ENCODE measurements at regions not wholly inside any gene's neighbourhood (a gene's known extent, or its start where the extent isn't known, plus 50 kb on each side); places are given as distances from the start of the nearest gene placed in this dataset.

GRCh38 chr3:153396581-153396980, 234.6 kb downstream of the RAP2B start:
- 100% methylated on average over 2 of the region's 2 CpGs for WGBS (ENCODE audit: insufficient coverage)
- H3K27me3 Mint-ChIP-seq (ENCODE audit: low read depth in 3 of 3) = peaks cover 0 to 2% (median 0%) of the 10 kb centered on the region in 3 donors
- no peaks in the 10 kb centered on the region for H3K79me2 ChIP-seq (ENCODE audit: insufficient read depth, low read length)

DNA sequence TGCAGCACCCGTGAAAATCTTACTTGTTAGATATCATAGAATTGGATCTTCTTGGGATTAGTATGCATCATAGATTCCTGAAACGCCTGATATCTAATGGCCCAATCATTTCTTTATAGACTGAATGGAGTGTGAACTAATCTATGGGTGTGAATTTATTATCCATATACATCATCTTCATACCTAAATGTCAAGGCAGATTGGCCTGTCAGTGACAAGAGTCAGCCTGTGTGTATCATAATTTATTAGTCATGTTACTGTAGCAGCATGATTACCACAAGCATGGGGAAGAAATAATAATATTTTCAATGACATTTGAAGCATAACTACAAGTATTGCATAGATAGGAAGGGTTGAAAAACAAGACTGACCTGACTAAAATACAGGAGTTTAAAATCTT, 235.8 kb downstream of the RAP2B start:
- no peaks in the 10 kb centered on the region for H3K27me3 ChIP-seq (ENCODE audit: control insufficient read depth in 2 of 2, insufficient read depth in 2 of 2, low read length in 2 of 2)
- no peak overlapping the region for H3K27ac Mint-ChIP-seq
- intact Hi-C loops (cut with micrococcal nuclease) = no loop called here
- no peaks in the 10 kb centered on the region for H3K4me1 ChIP-seq (ENCODE audit: control insufficient read depth in 1 of 2, insufficient read depth in 2 of 2, low read length in 2 of 2)
- no peak overlapping the region for H3K9ac ChIP-seq (ENCODE audit: insufficient read depth, low read length, poor library complexity, severe bottlenecking)
- WGBS (ENCODE audit: insufficient coverage) = no CpG with 5 or more reads among the region's 2 CpGs
- peaks cover 11 to 16% of the 10 kb centered on the region in 2 donors for H3K9me3 ChIP-seq (replicated peaks in 1 of 2; ENCODE audit: control insufficient read depth in 1 of 2, insufficient read depth in 1 of 2, low read length in 2 of 2)
- H3K4me1 Mint-ChIP-seq = peaks cover 7% of the 10 kb centered on the region
- H3K27ac ChIP-seq (ENCODE audit: low read depth in 1 of 2, low read length in 2 of 2) = no peak overlapping the region
- peaks cover 0 to 2% (median 0%) of the 10 kb centered on the region in 3 donors for H3K27me3 Mint-ChIP-seq (ENCODE audit: low read depth in 3 of 3)
- no peak overlapping the region for H3K4me3 ChIP-seq (replicated peaks in 1 of 3; ENCODE audit: low read depth in 2 of 3, low read length in 3 of 3)
- no peak overlapping the region for H3K4me3 Mint-ChIP-seq
- no peaks in the 10 kb centered on the region for H4K20me1 ChIP-seq (ENCODE audit: insufficient read depth, low read length)
- no peak overlapping the region for H3K4me2 ChIP-seq (replicated peaks; ENCODE audit: extremely low read depth, low read length, poor library complexity, severe bottlenecking)
- no peak overlapping the region for H2AFZ ChIP-seq (ENCODE audit: insufficient read depth, low read depth, low read length, poor library complexity, severe bottlenecking)
- H3K9me3 Mint-ChIP-seq = peaks cover 12 to 26% (median 17%) of the 10 kb centered on the region in 7 donors
- TF ChIP-seq CTCF (IDR thresholded peaks at IDR 0.05) = no peak
- no peaks in the 10 kb centered on the region for H3K36me3 Mint-ChIP-seq
- DNase-seq = no peak
- H3K36me3 ChIP-seq (replicated peaks in 1 of 2; ENCODE audit: control insufficient read depth in 1 of 2, insufficient read depth in 2 of 2, low read length in 2 of 2) = no peaks in the 10 kb centered on the region
- H3K79me2 ChIP-seq (ENCODE audit: insufficient read depth, low read length) = no peaks in the 10 kb centered on the region

More at GRCh38 chr3:153396581-153396980, 234.6 kb downstream of the RAP2B start:
- no peak overlapping the region for H2AFZ ChIP-seq (ENCODE audit: insufficient read depth, low read depth, low read length, poor library complexity, severe bottlenecking)
- peaks cover 16% of the 10 kb centered on the region in 2 donors for H3K9me3 ChIP-seq (replicated peaks in 1 of 2; ENCODE audit: control insufficient read depth in 1 of 2, insufficient read depth in 1 of 2, low read length in 2 of 2)
- intact Hi-C loops (cut with micrococcal nuclease) = no loop called here
- DNase-seq = no peak
- Mint-ChIP-seq H3K9me3 (peaks cover 12 to 33% (median 28%) of the 10 kb centered on the region in 7 donors), H3K27ac (no peak overlapping the region), H3K4me1 (peaks cover 7% of the 10 kb centered on the region), H3K36me3 (no peaks in the 10 kb centered on the region), H3K4me3 (no peak overlapping the region)
- no peaks in the 10 kb centered on the region for H3K4me1 ChIP-seq (ENCODE audit: control insufficient read depth in 1 of 2, insufficient read depth in 2 of 2, low read length in 2 of 2)
- no peak overlapping the region for H3K4me2 ChIP-seq (replicated peaks; ENCODE audit: extremely low read depth, low read length, poor library complexity, severe bottlenecking)
- no peak overlapping the region for H3K4me3 ChIP-seq (replicated peaks in 1 of 3; ENCODE audit: low read depth in 2 of 3, low read length in 3 of 3)
- no peak for TF ChIP-seq CTCF (IDR thresholded peaks at IDR 0.05)
- H3K9ac ChIP-seq (ENCODE audit: insufficient read depth, low read length, poor library complexity, severe bottlenecking) = no peak overlapping the region
- H3K36me3 ChIP-seq (replicated peaks in 1 of 2; ENCODE audit: control insufficient read depth in 1 of 2, insufficient read depth in 2 of 2, low read length in 2 of 2) = no peaks in the 10 kb centered on the region
- H3K27me3 ChIP-seq (ENCODE audit: control insufficient read depth in 2 of 2, insufficient read depth in 2 of 2, low read length in 2 of 2) = no peaks in the 10 kb centered on the region
- no peaks in the 10 kb centered on the region for H4K20me1 ChIP-seq (ENCODE audit: insufficient read depth, low read length)
- no peak overlapping the region for H3K27ac ChIP-seq (ENCODE audit: low read depth in 1 of 2, low read length in 2 of 2)

All from CD14-positive monocyte (primary cell).